ENCODE measurements at regions not wholly inside any gene's neighbourhood (a gene's known extent, or its start where the extent isn't known, plus 50 kb on each side); places are given as distances from the start of the nearest gene placed in this dataset.

DNA sequence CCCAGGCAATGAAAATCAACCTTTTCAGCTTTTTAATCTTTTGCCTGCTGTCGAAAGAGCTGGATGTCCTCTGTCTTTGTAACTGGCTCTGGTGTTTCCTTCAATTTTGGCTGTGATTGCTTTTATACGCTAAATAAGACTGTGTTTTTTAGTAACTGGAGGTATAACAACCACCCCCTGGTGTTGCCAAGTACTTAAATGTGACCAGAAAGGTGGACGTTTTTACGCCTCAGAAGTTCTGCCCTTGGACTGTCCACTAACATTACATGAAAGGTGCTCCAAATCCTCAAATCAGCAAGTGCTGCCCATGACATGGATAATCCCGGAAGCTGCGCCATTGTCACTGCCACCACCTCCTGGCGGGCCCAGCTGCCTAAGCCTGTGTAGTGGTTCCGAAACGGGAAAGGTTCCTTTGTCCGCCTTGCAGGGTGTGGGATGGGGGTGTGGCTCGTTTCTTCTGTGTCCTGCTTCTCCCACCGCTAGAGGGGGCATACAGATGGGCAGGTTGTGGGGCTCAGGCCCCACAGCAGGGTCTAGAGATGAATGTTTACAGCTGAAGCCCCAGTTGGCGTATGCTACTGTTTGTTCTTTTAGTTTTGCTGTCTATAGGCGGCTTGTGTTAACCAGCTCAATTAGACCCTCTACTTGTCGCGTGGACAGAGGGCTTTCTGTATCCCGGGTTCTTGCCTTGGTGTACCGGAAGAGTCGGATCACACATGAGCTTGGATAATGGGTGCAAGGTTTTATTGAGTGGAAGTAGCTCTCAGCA lies 82.2 kb upstream of the SEPTIN5 start:
- TF ChIP-seq, protein P1, sequence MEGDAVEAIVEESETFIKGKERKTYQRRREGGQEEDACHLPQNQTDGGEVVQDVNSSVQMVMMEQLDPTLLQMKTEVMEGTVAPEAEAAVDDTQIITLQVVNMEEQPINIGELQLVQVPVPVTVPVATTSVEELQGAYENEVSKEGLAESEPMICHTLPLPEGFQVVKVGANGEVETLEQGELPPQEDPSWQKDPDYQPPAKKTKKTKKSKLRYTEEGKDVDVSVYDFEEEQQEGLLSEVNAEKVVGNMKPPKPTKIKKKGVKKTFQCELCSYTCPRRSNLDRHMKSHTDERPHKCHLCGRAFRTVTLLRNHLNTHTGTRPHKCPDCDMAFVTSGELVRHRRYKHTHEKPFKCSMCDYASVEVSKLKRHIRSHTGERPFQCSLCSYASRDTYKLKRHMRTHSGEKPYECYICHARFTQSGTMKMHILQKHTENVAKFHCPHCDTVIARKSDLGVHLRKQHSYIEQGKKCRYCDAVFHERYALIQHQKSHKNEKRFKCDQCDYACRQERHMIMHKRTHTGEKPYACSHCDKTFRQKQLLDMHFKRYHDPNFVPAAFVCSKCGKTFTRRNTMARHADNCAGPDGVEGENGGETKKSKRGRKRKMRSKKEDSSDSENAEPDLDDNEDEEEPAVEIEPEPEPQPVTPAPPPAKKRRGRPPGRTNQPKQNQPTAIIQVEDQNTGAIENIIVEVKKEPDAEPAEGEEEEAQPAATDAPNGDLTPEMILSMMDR (conservative IDR thresholded peaks at IDR 0.05): peak; percentile 59
- no peak for TF ChIP-seq ZFX (IDR thresholded peaks at IDR 0.05)

Data from C4-2B (cell line).